GM23338 (cell line): ENCODE measurements at regions not wholly inside any gene's neighbourhood (a gene's known extent, or its start where the extent isn't known, plus 50 kb on each side); places are given as distances from the start of the nearest gene placed in this dataset.

Source experiments
- CREB1 ChIP-seq: fragments of 250-450 bp; sonication (Bioruptor Pico); IDR thresholded peaks from 2 replicates; pipeline ENCODE4 v1.5.0; 2020; ENCODE audit warnings: low read depth, mild to moderate bottlenecking, moderate library complexity
- EZH2 ChIP-seq: fragments of 200-600 bp; sonication (generic); IDR thresholded peaks from one replicate; pipeline ENCODE4 v1.8.0; 2017; ENCODE audit warnings: antibody characterized with exemption, mild to moderate bottlenecking, low read depth; ENCODE audit not compliant: unreplicated experiment
- EZH2phosphoT487 ChIP-seq: fragments of 200-600 bp; sonication (generic); IDR thresholded peaks from one replicate; pipeline ENCODE4 v1.8.1; 2018; ENCODE audit warnings: antibody characterized with exemption; ENCODE audit not compliant: unreplicated experiment
- NANOG ChIP-seq: IDR thresholded peaks from 2 replicates; pipeline ENCODE4 v1.6.1; 2016; ENCODE audit warnings: antibody characterized with exemption, borderline replicate concordance
- POLR2AphosphoS5 ChIP-seq: IDR thresholded peaks from 2 replicates; pipeline ENCODE4 v1.6.1; 2016; ENCODE audit warnings: antibody characterized with exemption, low read depth
- ZNF331 ChIP-seq: fragments of 250-450 bp; sonication (Bioruptor Pico); IDR thresholded peaks from 2 replicates; pipeline ENCODE4 v1.5.0; 2020; ENCODE audit warnings: low read depth, mild to moderate bottlenecking, moderate library complexity
- TF ChIP-seq, protein P1 (sequence below), 2 experiments: fragments of 200-600 bp in 1 of 2; sonication (generic) in 1 of 2; conservative IDR thresholded peaks; 2 replicates each; pipeline versions ENCODE4 v1.5.1 to v1.6.1; 2016 to 2017; ENCODE audit warnings: antibody characterized with exemption in 2 of 2, low read depth in 2 of 2, mild to moderate bottlenecking in 2 of 2, moderate library complexity in 1 of 2
- TF ChIP-seq, protein P2 (sequence below): IDR thresholded peaks from one replicate; pipeline ENCODE4 v1.6.1; 2018; ENCODE audit warnings: antibody characterized with exemption; ENCODE audit not compliant: unreplicated experiment
- TF ChIP-seq, protein P3 (sequence below): IDR thresholded peaks from 2 replicates; pipeline ENCODE4 v1.6.1; 2016; ENCODE audit warnings: antibody characterized with exemption

DNA sequence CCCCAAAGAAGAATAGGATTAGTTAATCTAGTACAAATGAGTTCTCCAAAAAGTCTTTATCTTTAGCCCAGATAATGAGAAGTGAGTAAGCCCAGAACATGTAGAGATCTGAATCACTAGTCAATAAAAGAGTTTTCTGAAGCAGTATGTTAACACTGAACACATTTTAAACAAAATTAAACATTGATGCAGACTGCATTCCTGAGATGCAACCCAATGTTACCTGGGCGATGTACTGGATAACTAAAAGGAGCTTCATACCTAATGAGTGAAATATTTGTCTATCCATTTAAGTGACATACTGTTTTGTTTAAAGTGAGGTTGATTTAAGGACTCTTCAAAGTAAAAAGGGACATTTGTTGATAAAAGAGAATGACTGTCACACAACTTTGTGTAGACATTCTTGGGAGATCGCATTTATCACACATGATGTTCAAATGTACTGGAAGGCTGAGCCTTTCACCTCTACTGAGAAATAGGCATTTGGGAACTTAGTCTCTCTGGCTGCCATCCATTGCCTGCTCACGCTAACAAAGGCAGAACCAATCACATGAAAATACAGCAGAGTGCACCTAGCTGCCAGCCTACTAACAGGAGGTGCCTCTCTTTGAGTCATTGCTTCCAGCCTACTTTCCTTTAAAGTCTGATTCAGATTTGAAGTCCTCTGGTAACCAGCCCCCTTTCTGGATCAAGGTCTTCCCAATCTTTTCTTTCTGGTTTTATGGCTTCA is 287.7 kb downstream of the BTG1 start:
- TF ChIP-seq, protein P1, sequence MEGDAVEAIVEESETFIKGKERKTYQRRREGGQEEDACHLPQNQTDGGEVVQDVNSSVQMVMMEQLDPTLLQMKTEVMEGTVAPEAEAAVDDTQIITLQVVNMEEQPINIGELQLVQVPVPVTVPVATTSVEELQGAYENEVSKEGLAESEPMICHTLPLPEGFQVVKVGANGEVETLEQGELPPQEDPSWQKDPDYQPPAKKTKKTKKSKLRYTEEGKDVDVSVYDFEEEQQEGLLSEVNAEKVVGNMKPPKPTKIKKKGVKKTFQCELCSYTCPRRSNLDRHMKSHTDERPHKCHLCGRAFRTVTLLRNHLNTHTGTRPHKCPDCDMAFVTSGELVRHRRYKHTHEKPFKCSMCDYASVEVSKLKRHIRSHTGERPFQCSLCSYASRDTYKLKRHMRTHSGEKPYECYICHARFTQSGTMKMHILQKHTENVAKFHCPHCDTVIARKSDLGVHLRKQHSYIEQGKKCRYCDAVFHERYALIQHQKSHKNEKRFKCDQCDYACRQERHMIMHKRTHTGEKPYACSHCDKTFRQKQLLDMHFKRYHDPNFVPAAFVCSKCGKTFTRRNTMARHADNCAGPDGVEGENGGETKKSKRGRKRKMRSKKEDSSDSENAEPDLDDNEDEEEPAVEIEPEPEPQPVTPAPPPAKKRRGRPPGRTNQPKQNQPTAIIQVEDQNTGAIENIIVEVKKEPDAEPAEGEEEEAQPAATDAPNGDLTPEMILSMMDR (conservative IDR thresholded peaks at IDR 0.05; ENCODE audit: low read depth in 2 of 2) = no peak
- TF ChIP-seq POLR2AphosphoS5 (no peak), ZNF331 (CRISPR knock-in tag) (no peak), EZH2 (no peak), CREB1 (CRISPR knock-in tag) (no peak), EZH2phosphoT487 (no peak), NANOG (no peak)
- TF ChIP-seq, protein P2, sequence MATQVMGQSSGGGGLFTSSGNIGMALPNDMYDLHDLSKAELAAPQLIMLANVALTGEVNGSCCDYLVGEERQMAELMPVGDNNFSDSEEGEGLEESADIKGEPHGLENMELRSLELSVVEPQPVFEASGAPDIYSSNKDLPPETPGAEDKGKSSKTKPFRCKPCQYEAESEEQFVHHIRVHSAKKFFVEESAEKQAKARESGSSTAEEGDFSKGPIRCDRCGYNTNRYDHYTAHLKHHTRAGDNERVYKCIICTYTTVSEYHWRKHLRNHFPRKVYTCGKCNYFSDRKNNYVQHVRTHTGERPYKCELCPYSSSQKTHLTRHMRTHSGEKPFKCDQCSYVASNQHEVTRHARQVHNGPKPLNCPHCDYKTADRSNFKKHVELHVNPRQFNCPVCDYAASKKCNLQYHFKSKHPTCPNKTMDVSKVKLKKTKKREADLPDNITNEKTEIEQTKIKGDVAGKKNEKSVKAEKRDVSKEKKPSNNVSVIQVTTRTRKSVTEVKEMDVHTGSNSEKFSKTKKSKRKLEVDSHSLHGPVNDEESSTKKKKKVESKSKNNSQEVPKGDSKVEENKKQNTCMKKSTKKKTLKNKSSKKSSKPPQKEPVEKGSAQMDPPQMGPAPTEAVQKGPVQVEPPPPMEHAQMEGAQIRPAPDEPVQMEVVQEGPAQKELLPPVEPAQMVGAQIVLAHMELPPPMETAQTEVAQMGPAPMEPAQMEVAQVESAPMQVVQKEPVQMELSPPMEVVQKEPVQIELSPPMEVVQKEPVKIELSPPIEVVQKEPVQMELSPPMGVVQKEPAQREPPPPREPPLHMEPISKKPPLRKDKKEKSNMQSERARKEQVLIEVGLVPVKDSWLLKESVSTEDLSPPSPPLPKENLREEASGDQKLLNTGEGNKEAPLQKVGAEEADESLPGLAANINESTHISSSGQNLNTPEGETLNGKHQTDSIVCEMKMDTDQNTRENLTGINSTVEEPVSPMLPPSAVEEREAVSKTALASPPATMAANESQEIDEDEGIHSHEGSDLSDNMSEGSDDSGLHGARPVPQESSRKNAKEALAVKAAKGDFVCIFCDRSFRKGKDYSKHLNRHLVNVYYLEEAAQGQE = no peak
- TF ChIP-seq, protein P3, sequence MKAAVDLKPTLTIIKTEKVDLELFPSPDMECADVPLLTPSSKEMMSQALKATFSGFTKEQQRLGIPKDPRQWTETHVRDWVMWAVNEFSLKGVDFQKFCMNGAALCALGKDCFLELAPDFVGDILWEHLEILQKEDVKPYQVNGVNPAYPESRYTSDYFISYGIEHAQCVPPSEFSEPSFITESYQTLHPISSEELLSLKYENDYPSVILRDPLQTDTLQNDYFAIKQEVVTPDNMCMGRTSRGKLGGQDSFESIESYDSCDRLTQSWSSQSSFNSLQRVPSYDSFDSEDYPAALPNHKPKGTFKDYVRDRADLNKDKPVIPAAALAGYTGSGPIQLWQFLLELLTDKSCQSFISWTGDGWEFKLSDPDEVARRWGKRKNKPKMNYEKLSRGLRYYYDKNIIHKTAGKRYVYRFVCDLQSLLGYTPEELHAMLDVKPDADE = no peak
